ENCODE measurements at regions not wholly inside any gene's neighbourhood (a gene's known extent, or its start where the extent isn't known, plus 50 kb on each side); places are given as distances from the start of the nearest gene placed in this dataset.

- DNase-seq (ENCODE audit: low spot score), result no peak
These were observed 258.5 kb downstream of the KCNS3 start for GRCh38 chr2:18136881-18137475.

DNA sequence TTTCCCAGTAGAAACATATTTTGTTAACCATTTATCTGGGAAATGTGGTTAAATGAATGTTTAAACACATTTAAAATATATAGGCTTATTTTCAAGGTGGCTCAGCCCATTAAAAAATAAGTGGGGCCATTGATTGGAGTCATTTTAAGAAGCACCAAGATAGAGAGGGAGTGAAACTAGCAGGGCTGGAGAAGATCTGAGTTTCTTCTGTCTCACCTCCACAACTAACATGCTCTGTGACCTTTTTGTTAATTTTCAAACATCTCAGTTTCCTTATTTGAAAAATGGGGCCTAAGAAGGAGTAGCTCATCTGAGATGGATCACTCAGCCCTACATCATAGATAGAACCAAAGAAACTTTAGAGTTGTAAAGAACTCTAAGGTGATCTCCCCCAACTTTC is 254.8 kb downstream of the KCNS3 start:
- DNase-seq (ENCODE audit: low spot score), result no peak

DNA sequence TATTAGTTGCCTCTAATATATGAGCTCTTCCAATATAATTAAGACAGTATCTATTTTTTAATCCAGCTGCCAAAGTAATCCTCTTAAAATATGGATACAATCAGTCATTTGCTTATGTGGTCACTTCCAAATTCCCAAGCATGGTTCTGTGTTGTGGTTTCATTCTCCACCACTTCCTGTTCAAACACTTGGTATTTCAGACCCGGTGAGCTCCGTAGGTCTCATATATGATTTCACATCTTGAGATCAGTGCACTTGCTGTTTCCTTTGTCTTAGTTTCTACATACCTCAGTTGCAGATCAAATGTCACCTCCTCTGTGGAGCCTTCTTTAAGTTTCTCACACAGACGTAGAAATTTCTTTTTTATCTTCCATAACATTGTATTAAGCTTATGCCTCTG is 254.2 kb downstream of the KCNS3 start:
- DNase-seq (ENCODE audit: low spot score), result no peak

- no peak for DNase-seq (ENCODE audit: low spot score)
These were observed 253.3 kb downstream of the KCNS3 start for GRCh38 chr2:18131761-18132160.

DNA sequence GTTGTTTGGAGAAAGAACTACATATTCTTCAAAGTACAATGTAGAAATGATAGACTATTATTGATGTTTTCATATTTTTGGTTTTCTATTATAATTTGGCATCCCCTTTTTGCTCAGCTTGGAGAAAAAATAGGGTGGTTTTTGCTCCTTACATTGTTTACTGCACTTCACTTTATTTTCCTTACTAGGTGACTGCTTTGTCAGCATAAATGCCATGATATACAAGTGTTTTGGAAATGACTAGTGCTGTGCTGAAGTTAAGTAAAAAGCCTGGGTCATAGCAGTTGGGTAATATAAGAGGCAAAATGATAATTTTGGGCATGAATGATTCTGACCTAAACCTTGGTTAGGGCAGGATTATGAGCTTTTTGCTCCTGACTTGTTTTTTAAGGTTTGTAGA is 250.9 kb downstream of the KCNS3 start:
- no peak for DNase-seq (ENCODE audit: low spot score)

DNA sequence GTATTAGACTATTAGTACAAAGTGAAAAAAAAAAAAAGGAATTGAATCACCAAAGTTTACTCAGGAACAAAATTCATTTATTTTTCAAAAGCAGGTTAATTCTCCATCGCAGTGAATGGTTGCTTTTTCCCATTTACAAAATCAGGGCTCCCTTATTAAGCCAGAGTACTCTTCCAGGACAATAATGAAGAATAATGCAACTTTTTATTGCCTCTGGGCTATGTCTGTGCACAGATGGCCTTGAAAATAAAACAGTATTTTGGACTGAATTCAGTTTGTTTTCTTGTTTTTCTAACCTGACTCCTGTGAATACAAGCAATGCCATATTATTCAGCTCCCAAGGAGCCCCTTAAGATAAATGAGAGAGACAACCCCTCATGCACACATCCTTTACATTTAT is 246.8 kb downstream of the KCNS3 start:
- DNase-seq (ENCODE audit: low spot score), result no peak

DNA sequence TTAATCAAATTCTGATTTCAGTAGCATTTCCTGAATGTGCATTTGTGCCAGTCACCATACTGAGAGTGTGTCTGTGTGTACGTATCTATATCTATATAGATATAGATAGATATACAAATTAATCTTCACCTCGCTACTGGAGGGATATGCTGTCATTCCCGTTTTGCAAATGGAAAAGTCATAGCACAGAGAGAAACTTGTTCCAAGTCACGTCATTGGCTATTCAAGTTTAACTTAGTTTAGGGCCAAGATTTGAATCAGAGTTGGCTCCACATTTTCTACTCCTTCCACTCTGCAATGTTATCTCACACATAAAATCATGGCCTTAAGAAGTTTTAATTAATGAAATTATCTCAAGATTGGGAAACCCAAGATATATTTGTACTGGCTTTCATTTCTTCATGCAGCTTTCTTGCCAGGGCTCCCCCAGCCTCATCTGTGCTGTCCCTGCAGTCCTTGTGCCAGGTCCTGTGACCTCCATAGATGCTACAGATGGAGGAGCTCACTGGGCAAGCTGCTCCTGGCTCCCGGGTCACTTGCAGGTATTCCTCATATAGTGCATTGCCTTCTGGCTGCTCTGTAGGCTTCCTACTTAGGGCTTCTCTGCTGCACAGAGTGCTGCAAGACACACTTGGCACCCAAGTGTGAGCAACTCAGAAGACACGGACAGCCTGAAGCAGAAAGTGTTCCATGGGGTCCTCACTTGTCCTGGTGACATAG is 245.8 kb downstream of the KCNS3 start:
- no peak for DNase-seq (ENCODE audit: low spot score)

GRCh38 chr2:18123577-18123976 is 245.1 kb downstream of the KCNS3 start:
- DNase-seq (ENCODE audit: low spot score), result no peak

- DNase-seq (ENCODE audit: low spot score), result no peak
These were observed 244.7 kb downstream of the KCNS3 start for GRCh38 chr2:18123211-18123570.

- no peak for DNase-seq (ENCODE audit: low spot score)
These were observed 244.2 kb downstream of the KCNS3 start for GRCh38 chr2:18122544-18123210.

DNA sequence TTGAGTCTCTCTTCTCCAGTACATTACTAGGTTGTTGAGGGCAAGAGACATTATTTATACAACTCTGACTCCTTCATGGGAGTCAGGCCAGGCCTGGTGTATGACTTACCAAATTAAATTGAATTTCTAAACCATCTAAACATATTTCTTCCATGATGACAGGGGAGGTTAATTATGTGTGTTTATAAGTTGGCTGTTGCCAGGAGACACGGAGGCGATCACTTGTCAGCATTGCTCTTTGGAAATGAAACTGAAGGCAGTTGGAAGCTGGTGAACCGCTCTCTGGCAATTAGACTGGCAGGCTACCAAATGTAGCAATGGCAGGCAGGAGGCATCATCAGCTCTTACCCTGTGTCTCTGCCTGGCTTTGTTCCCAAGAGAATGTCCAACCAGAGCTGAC is 241.4 kb downstream of the KCNS3 start:
- DNase-seq (ENCODE audit: low spot score), result no peak

- no peak for DNase-seq (ENCODE audit: low spot score)
These were observed 240.2 kb downstream of the KCNS3 start for GRCh38 chr2:18118703-18119102.

DNA sequence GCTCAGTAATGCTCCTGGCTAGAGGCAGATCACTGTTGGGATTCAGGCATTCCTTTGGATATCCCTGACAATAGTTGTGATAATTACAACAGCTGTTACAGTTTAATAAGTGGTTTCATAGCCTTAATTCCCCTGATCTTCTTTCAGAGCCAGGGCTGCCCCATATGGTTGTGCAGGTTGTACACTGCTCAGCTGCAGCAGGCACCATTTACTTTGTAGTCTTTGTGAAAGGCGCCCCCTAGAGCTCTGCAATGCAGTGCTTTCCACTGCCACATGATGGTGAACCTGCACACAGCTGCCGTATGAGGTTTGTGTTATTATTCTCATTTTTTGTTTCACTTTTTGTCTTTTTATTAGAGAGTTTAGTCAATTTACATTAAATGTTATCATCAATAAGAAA is 239.1 kb downstream of the KCNS3 start:
- no peak for DNase-seq (ENCODE audit: low spot score)

DNA sequence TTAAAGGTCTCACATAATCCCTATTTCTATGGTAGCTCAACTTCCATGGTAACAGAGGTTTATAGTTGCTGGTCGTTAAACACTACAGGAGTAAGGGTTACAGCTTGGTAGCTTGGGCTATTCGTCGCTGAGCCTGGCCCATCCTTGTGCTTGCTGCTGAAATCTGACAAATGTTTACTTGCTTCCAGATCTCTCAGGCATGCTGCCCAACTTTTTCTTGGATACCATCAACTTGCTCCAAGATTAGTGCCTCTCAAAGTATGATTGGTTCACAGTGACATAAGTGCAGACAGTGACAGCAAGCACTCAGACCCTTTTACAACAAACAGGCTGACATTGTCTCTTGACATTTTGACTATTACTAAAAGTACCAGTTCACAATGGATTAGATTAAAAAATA is 231.8 kb downstream of the KCNS3 start:
- DNase-seq (ENCODE audit: low spot score), result no peak

- DNase-seq (ENCODE audit: low spot score), result no peak
These were observed 228.4 kb downstream of the KCNS3 start for GRCh38 chr2:18106841-18107240.

DNA sequence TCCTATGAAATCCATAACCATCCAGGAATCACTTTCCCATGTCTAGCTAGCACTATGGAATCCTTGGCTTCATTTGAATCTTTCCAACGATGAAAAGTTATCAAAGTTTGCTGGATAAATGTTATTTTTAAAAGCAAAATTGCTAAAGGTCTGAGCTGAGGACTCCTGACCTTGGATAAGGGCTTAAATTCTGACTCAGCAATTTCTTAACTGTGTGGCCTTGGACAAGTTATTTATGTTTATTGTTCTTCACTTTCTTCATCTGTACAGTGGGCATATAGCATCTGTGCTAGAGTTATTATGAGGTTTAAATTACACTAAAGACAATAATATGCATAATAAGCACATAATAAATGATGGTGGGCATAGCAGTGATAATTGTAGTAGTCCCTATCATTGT is 227.5 kb downstream of the KCNS3 start:
- DNase-seq (ENCODE audit: low spot score), result no peak

GRCh38 chr2:18104595-18105224 is 226.2 kb downstream of the KCNS3 start:
- DNase-seq (ENCODE audit: low spot score), result no peak

DNA sequence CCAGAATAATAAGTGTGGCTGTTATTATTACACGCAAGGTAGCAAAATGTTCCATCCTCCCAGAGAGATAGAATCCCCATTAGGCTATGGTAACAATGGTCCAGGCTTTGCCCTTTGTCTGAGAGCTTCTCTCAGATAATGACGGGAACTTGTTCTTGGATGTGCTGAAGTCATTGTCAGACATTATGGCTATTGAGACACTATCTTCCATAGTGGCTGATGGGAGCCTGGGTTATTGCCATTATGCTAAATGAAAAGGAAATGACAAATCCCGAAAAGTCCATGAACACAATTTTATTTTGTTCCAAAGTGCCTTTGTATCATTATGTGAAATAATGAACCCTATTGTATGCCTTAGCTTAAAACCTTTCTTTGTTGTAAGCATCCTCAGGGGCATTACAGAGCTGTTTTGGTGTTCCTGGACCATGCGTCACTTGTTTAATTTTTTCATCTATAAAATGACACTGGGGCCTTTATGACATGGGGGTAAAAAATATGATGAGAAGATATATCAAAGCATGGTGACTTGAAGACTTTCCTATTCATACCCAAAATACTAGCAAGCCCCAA is 218.5 kb downstream of the KCNS3 start:
- DNase-seq (ENCODE audit: low spot score), result no peak

- no peak for DNase-seq (ENCODE audit: low spot score)
These were observed 215.8 kb downstream of the KCNS3 start for GRCh38 chr2:18094277-18094676.

DNA sequence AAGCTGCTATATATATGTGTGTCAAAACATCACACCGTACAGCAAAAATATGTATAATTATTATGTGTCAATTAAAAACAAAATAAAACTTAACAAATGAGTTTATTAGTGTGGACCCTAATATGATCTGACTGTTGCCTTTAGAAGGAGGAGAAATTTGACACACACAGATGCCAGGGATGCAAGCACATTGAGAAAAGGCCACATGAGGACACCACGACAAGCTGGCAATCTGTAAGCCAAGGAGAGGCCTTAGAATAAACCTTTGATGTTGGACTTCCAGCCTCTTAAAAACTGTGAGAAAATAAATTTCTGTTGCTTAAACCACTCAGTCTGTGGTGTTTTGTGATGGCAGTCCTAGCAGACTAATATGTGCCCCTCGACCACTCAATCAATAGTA is 214.7 kb downstream of the KCNS3 start:
- no peak for DNase-seq (ENCODE audit: low spot score)

- no peak for DNase-seq (ENCODE audit: low spot score)
These were observed 214.3 kb downstream of the KCNS3 start for GRCh38 chr2:18092760-18093159.

DNA sequence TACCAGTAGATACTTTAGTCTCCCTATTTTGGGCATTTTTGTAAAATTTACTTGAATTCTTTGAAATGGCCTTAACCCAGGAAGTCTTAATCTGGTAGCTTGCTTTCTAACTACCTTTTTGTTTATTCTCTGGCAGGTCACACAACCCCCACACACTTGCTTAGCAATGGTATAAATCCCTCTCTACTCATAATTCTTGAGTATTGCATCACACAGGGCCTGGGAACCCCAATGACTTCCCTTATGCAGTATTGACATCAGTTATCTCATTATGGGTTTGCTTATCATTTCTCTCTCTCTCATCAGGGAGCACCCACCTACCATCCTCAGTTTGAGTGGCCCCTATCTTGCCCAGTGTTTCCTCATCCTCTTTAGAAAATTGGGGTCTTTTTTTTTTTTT is 207.1 kb downstream of the KCNS3 start:
- DNase-seq (ENCODE audit: low spot score), result no peak

DNA sequence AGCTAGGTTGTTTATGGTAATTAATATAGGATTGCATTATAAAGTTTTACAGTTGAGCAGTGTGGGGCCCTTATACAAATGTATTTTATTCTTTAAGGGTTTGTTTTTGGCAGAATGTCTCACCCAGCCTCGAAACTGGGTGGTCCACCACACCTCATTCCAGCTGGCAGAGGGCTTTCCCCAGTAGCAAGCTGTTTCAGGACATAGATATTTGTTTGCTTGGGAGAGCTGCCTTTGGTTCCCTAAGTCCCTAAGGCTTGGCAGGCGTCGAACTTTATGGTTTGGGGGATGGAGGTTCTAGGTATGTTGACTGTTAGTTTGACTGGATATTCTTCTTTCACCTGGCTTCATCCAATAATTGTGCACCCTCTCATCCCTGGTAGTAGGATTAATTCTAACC is 205.9 kb downstream of the KCNS3 start:
- no peak for DNase-seq (ENCODE audit: low spot score)
